Thyroid gland (tissue), 4 donors: ENCODE measurements at regions not wholly inside any gene's neighbourhood (a gene's known extent, or its start where the extent isn't known, plus 50 kb on each side); places are given as distances from the start of the nearest gene placed in this dataset.

ENCODE experiments used
- DNase-seq, 2 donors: peaks; one replicate each; pipeline ENCODE4 v3.0.0-alpha.2; 2019
- H3K27ac ChIP-seq, 3 donors: fragments of 200-600 bp; sonication (generic); 1 replicate in 2 of 3; 2 replicates in 1 of 3; pipeline ENCODE4 v1.5.1; 2016 to 2019; ENCODE audit warnings: mild to moderate bottlenecking in 1 of 3, moderate library complexity in 1 of 3
- H3K27me3 ChIP-seq: fragments of 200-600 bp; sonication (generic); one replicate; pipeline ENCODE4 v1.5.1; 2019
- H3K36me3 ChIP-seq, 2 donors: fragments of 200-600 bp; sonication (generic); one replicate each; pipeline ENCODE4 v1.5.1; 2016 to 2019
- H3K4me1 ChIP-seq, 2 donors: fragments of 200-600 bp; sonication (generic); one replicate each; pipeline ENCODE4 v1.5.1; 2017 to 2019
- H3K4me3 ChIP-seq, 3 donors: fragments of 200-600 bp; sonication (generic); replicated peaks in 1 of 3; 1 replicate in 2 of 3; 2 replicates in 1 of 3; pipeline ENCODE4 v1.5.1; 2016; ENCODE audit warnings: mild to moderate bottlenecking in 1 of 3
- H3K9me3 ChIP-seq: fragments of 200-600 bp; sonication (generic); one replicate; pipeline ENCODE4 v1.5.1; 2017
- CTCF ChIP-seq, 6 experiments: fragments of 200-600 bp in 3 of 6; fragments of 450-650 bp in 3 of 6; sonication (generic) in 3 of 6; IDR thresholded peaks; one replicate each; pipeline ENCODE4 v1.5.1; 2016 to 2019; ENCODE audit warnings: antibody characterized with exemption in 6 of 6, mild to moderate bottlenecking in 2 of 6, inconsistent platforms in 1 of 6, moderate library complexity in 1 of 6
- POLR2A ChIP-seq, 2 donors: fragments of 450-650 bp; IDR thresholded peaks; one replicate each; pipeline ENCODE4 v1.6.1; 2017; ENCODE audit warnings: antibody characterized with exemption in 2 of 2, mild to moderate bottlenecking in 2 of 2, moderate library complexity in 1 of 2
- WGBS, 2 donors: methylation state at CpG; one replicate each; pipeline ENCODE4 v1.1.5; 2017; 5-methylcytosine and 5-hydroxymethylcytosine counted together
- intact Hi-C: fragments of 100-400 bp; cut with DNase I; formaldehyde crosslinking; loops from one replicate; pipeline ENCODE4 v1.15.1; 2023

DNA sequence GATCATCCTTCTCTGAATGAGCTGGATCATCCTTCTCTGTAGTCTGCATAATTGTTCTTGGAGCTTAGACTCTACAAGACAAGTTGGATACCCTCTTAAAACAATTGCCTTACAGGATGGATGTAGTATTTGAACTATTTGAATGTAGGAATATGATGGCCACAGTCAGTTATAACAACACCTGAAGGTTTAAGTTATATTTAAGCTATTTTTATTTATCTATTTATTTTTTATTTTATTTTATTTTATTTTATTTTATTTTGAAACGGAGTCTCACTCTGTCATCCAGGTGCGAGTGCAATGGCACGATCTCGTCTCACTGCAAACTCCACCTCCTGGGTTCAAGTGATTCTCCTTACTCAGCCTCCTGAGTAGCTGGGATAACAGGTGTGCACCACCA is 149.9 kb upstream of the SLIT2 start:
- no peak for TF ChIP-seq CTCF (IDR thresholded peaks at IDR 0.05)
- no peak for TF ChIP-seq POLR2A (IDR thresholded peaks at IDR 0.05)
- H3K4me3 ChIP-seq: no peak overlapping the region
- intact Hi-C loops: no loop called here
- DNase-seq: no peak
- no peaks in the 10 kb centered on the region for H3K4me1 ChIP-seq
- no peaks in the 10 kb centered on the region for H3K27me3 ChIP-seq
- H3K27ac ChIP-seq: no peak overlapping the region
- 91 to 95% methylated on average over 4 of the region's 4 CpGs for WGBS, 2 donors
- no peaks in the 10 kb centered on the region for H3K9me3 ChIP-seq
- H3K36me3 ChIP-seq: no peaks in the 10 kb centered on the region

DNA sequence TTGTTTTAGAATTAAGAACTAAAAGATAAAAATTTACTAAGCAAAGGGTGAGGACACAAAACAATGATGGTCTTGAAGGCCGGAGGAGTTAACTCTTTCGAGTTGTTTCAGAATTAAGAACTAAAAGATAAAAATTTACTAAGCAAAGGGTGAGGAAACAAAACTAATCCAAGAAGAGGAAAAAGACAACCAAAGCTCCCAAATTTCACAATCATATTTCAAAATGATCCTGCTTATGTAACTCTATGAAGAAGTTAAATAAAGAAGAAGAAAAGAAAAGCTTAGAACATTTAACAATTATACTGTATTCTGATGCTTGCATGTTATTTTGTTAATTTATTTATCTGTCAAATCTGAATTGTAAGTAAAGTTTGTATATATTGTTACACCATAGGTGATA is 154.8 kb upstream of the SLIT2 start:
- intact Hi-C loops: no loop called here

GRCh38 chr4:20095805-20096541 is 155.7 kb upstream of the SLIT2 start:
- DNase-seq: no peak
- Histone ChIP-seq H3K9me3 (no peaks in the 10 kb centered on the region), H3K27me3 (no peaks in the 10 kb centered on the region), H3K36me3 (no peaks in the 10 kb centered on the region), H3K4me3 (no peak overlapping the region), H3K27ac (no peak overlapping the region), H3K4me1 (no peaks in the 10 kb centered on the region)
- 81 to 84% methylated on average over 4 of the region's 4 CpGs for WGBS, 2 donors
- intact Hi-C loops: no loop called here
- TF ChIP-seq POLR2A (IDR thresholded peaks at IDR 0.05) (no peak), CTCF (IDR thresholded peaks at IDR 0.05) (no peak)

More for the DNA sequence above, 154.8 kb upstream of the SLIT2 start:
- H3K9me3 ChIP-seq: no peaks in the 10 kb centered on the region
- H3K27ac ChIP-seq: no peak overlapping the region
- no peak for TF ChIP-seq CTCF (IDR thresholded peaks at IDR 0.05)
- TF ChIP-seq POLR2A (IDR thresholded peaks at IDR 0.05): no peak
- H3K4me3 ChIP-seq: no peak overlapping the region
- no peaks in the 10 kb centered on the region for H3K36me3 ChIP-seq
- no peaks in the 10 kb centered on the region for H3K27me3 ChIP-seq
- H3K4me1 ChIP-seq: no peaks in the 10 kb centered on the region
- 83 to 90% methylated on average over 2 of the region's 2 CpGs for WGBS, 2 donors
- no peak for DNase-seq

DNA sequence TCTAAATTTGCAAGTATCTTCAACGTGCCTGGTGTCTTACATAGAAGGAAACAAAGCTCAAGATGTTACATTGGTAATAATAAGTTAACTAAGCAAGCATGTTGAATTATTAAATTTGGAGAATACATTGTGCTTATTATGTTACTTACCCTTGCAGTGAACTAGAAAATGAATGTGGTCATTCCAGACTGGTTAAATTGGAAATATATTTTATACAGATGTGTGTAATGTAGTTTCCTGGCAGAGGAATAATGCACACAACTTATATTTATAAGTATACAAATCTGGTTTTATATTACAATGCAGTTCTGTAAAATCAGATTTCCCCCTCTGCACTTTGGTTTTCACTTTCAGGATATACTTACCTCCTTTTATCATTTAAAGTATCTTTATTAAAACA is 159.9 kb upstream of the SLIT2 start:
- Histone ChIP-seq H3K36me3 (no peaks in the 10 kb centered on the region), H3K27me3 (no peaks in the 10 kb centered on the region), H3K4me1 (no peaks in the 10 kb centered on the region), H3K4me3 (no peak overlapping the region), H3K27ac (no peak overlapping the region), H3K9me3 (no peaks in the 10 kb centered on the region)
- intact Hi-C loops: no loop called here
- TF ChIP-seq CTCF (IDR thresholded peaks at IDR 0.05) (no peak), POLR2A (IDR thresholded peaks at IDR 0.05) (no peak)
- 46 to 77% methylated on average over 1 of the region's 1 CpG for WGBS, 2 donors
- no peak for DNase-seq

DNA sequence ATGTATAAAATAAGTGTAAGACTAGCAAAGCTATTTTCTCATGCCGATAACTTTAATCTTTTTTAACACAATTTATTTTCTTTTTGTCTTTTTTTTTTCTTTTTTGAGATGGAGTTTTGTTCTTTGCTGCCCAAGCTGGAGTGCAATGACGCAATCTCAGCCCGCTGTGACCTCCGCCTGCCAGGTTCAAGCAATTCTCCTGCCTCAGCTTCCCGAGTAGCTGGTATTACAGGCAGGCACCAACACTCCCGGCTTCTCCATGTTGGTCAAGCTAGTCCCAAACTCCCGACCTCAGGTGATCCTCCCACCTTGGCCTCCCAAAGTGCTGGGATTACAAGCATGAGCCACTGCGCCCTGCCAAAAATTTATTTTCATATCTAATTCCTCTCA is 164.2 kb upstream of the SLIT2 start:
- DNase-seq: no peak
- 92 to 96% methylated on average over 8 of the region's 8 CpGs for WGBS, 2 donors
- no peaks in the 10 kb centered on the region for H3K36me3 ChIP-seq

More for the DNA sequence above, 164.2 kb upstream of the SLIT2 start:
- intact Hi-C loops: no loop called here
- TF ChIP-seq POLR2A (IDR thresholded peaks at IDR 0.05) (no peak), CTCF (IDR thresholded peaks at IDR 0.05) (no peak)
- H3K4me3 ChIP-seq: no peak overlapping the region
- no peaks in the 10 kb centered on the region for H3K9me3 ChIP-seq
- H3K27me3 ChIP-seq: no peaks in the 10 kb centered on the region
- H3K27ac ChIP-seq: no peak overlapping the region
- no peaks in the 10 kb centered on the region for H3K4me1 ChIP-seq
